CD4-positive, alpha-beta memory T cell (primary cell): ENCODE measurements at regions not wholly inside any gene's neighbourhood (a gene's known extent, or its start where the extent isn't known, plus 50 kb on each side); places are given as distances from the start of the nearest gene placed in this dataset.

Experiments used
- CTCF ChIA-PET: fragments of 350-600 bp; sonication (Branson Sonifier 250); formaldehyde crosslinking; loops from one replicate; lab custom pipeline; 2021; ENCODE audit warnings: inconsistent platforms; ENCODE audit not compliant: partially characterized antibody; lab: Charles Lee
- POLR2A ChIA-PET: fragments of 350-600 bp; sonication (Branson Sonifier 250); formaldehyde crosslinking; loops from one replicate; lab custom pipeline; 2021; ENCODE audit not compliant: partially characterized antibody; lab: Charles Lee
- DNase-seq, 5 donors: peaks; one replicate each; pipeline versions ENCODE4 v3.0.0 to v3.0.0-alpha.2; 2020 to 2022; ENCODE audit warnings: mixed read lengths in 1 of 5
- H3K27ac ChIP-seq: one replicate; pipeline ENCODE4 v1.7.0; 2013; ENCODE audit warnings: low read depth, low read length
- H3K27me3 ChIP-seq: 2 replicates; pipeline ENCODE4 v1.7.0; 2013; ENCODE audit warnings: mild to moderate bottlenecking, low read length, moderate library complexity; ENCODE audit not compliant: insufficient read depth
- H3K36me3 ChIP-seq: 2 replicates; pipeline ENCODE4 v1.7.0; 2013; ENCODE audit warnings: mild to moderate bottlenecking, low read length, moderate library complexity; ENCODE audit not compliant: insufficient read depth
- H3K4me1 ChIP-seq: 2 replicates; pipeline ENCODE4 v1.7.0; 2013; ENCODE audit warnings: mild to moderate bottlenecking, low read length, moderate library complexity; ENCODE audit not compliant: insufficient read depth
- H3K4me3 ChIP-seq, 2 donors: one replicate each; pipeline ENCODE4 v1.7.0; 2013; ENCODE audit warnings: low read length in 2 of 2, mild to moderate bottlenecking in 1 of 2
- H3K9me3 ChIP-seq, 2 donors: one replicate each; pipeline ENCODE4 v1.7.0; 2013; ENCODE audit warnings: low read length in 2 of 2, control low read depth in 1 of 2; ENCODE audit not compliant: control insufficient read depth in 1 of 2
- H3K27ac Mint-ChIP-seq, 7 donors: one replicate each; pipeline ENCODE4 v1.8.0; 2020 to 2021; ENCODE audit warnings: mixed read lengths in 7 of 7, mild to moderate bottlenecking in 6 of 7, inconsistent platforms in 3 of 7, moderate library complexity in 3 of 7
- H3K27me3 Mint-ChIP-seq, 2 donors: one replicate each; pipeline ENCODE4 v1.8.0; 2020 to 2021; ENCODE audit warnings: mixed read lengths in 2 of 2
- H3K36me3 Mint-ChIP-seq, 2 donors: one replicate each; pipeline ENCODE4 v1.8.0; 2020 to 2021; ENCODE audit warnings: mixed read lengths in 2 of 2, inconsistent platforms in 1 of 2, mild to moderate bottlenecking in 1 of 2
- H3K4me1 Mint-ChIP-seq, 4 donors: one replicate each; pipeline ENCODE4 v1.8.0; 2020 to 2021; ENCODE audit warnings: mixed read lengths in 4 of 4, mild to moderate bottlenecking in 1 of 4
- H3K4me3 Mint-ChIP-seq, 8 donors: one replicate each; pipeline ENCODE4 v1.8.0; 2020 to 2021; ENCODE audit warnings: mixed read lengths in 8 of 8, mild to moderate bottlenecking in 7 of 8, moderate library complexity in 6 of 8, inconsistent platforms in 3 of 8
- H3K9me3 Mint-ChIP-seq, 8 donors: one replicate each; pipeline ENCODE4 v1.8.0; 2020 to 2021; ENCODE audit warnings: mixed read lengths in 8 of 8, mild to moderate bottlenecking in 5 of 8, inconsistent platforms in 3 of 8, moderate library complexity in 1 of 8
- intact Hi-C: fragments of 100-400 bp; cut with micrococcal nuclease; formaldehyde crosslinking; loops from one replicate; pipeline ENCODE4 v1.15.1; 2023

DNA sequence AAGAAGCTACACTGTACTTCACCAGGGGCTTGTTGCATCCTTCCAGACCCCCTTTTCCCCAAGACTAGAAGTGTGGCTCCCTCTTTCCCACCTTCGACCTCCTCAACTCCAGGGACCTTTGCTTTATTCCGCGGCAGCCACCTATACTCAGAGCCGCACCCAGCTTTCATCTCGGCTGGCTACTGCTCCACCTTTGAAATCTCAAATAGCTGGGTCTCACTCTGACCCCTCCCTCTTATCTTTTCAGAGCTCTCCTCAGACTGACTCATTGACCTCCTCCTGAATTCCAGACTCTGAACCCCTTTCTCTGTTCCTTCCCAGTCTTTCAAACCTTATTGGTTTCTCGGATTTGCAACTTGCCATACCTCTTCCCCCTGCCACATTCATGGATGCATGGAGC is 144.7 kb upstream of the JUN start:
- intact Hi-C loops = no loop called here
- Mint-ChIP-seq H3K4me3 (no peak overlapping the region), H3K27me3 (peaks cover 0 to 2% of the 10 kb centered on the region in 2 donors), H3K9me3 (no peaks in the 10 kb centered on the region), H3K36me3 (no peaks in the 10 kb centered on the region), H3K27ac (no peak overlapping the region), H3K4me1 (peaks cover 20 to 38% (median 32%) of the 10 kb centered on the region in 4 donors)
- Histone ChIP-seq H3K9me3 (no peaks in the 10 kb centered on the region), H3K4me3 (no peak overlapping the region), H3K36me3 (no peaks in the 10 kb centered on the region), H3K4me1 (peaks cover 26% of the 10 kb centered on the region), H3K27ac (no peak overlapping the region), H3K27me3 (no peaks in the 10 kb centered on the region)
- ChIA-PET CTCF (interaction anchor here (0.8 to 2.4 kb wide), 2 partner anchors 14 to 147 kb away, joined by 3 to 6 read pairs; no protein-coding TSS in a partner anchor), POLR2A (interaction anchor here (2.1 kb wide), 1 partner anchor 13 kb away, joined by 8 read pairs; no protein-coding TSS in a partner anchor)
- no peak for DNase-seq

DNA sequence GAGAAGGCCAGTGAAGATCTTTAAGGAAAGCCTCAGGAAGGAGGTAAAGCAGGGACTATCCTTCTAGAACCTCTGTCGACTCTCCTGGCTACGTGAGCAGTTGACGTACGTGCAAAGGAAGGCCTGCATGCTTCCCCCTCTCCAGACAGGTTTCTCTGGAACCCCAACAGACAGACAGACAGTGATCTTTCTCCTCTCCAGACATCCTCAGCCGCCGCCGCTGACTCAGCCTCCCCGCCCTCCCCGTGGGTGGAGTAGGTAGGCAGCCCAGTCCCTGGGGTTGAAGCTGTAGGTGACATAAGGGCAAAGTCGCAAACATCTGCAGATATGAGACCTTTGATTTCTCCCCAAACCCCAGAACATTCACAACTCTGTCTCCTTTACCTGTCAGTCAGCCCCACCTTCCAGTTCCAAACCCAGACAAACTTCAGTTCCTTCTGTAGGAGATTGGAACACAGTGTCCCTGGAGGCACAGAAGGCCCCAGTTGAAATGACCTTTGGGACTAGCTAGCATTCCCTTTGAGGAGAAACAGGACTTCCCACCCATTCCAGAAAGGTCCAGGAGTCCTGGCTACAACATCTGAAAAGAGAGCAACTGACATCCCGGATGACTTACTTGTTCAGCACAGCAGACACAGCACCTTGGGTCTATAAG is 146.0 kb upstream of the JUN start:
- ChIA-PET POLR2A (interaction anchor here (1.2 kb wide), 1 partner anchor 12 kb away, joined by 4 read pairs; no protein-coding TSS in a partner anchor), CTCF (interaction anchor here (2.4 kb wide), 1 partner anchor 12 kb away, joined by 6 read pairs; no protein-coding TSS in a partner anchor)
- Mint-ChIP-seq H3K27me3 (peaks cover 0 to 2% of the 10 kb centered on the region in 2 donors), H3K27ac (peak overlapping the region in 1 of 7 donors; percentile 13), H3K9me3 (peaks cover 0 to 2% (median 0%) of the 10 kb centered on the region in 8 donors), H3K4me3 (peak overlapping the region in 3 of 8 donors; percentile 42 to 51 (median 46)), H3K36me3 (no peaks in the 10 kb centered on the region), H3K4me1 (peaks cover 25 to 41% (median 36%) of the 10 kb centered on the region in 4 donors)
- H3K27ac ChIP-seq = no peak overlapping the region
- DNase-seq = peak in 2 of 5 donors; percentile 18 to 72
- no peak overlapping the region for H3K4me3 ChIP-seq
- no peaks in the 10 kb centered on the region for H3K36me3 ChIP-seq
- no peaks in the 10 kb centered on the region for H3K9me3 ChIP-seq
- no peaks in the 10 kb centered on the region for H3K27me3 ChIP-seq
- peaks cover 28% of the 10 kb centered on the region for H3K4me1 ChIP-seq
- intact Hi-C loops = no loop called here

DNA sequence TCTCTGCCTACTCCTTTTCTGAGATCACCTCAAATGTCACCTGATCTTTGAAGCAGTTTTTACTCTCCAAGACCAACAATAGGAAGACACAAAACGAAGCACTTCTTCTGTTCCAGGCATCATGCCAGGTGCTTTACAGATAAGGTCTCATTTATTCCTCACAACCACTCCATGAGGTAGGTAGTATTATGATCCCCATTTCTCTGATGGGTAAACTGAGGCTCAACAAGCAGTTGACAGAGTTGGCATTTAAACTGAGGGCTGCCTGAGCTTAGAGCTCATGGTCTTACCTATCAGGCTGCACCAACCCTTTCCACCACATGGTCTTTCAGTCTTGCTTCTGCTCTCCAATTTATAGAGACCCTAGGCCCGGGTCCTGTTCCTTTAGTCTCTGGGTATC is 147.2 kb upstream of the JUN start:
- POLR2A ChIA-PET = interaction anchor here (1.1 to 1.2 kb wide), 2 partner anchors 11 to 147 kb away, joined by 3 to 4 read pairs; partner anchors contain the start of gene JUN
- Mint-ChIP-seq H3K27ac (no peak overlapping the region), H3K4me3 (no peak overlapping the region), H3K36me3 (no peaks in the 10 kb centered on the region), H3K4me1 (peaks cover 25 to 41% (median 36%) of the 10 kb centered on the region in 4 donors), H3K27me3 (peaks cover 0 to 2% of the 10 kb centered on the region in 2 donors), H3K9me3 (peaks cover 0 to 2% (median 0%) of the 10 kb centered on the region in 8 donors)
- Histone ChIP-seq H3K4me1 (peaks cover 28% of the 10 kb centered on the region), H3K9me3 (no peaks in the 10 kb centered on the region), H3K36me3 (no peaks in the 10 kb centered on the region), H3K27me3 (no peaks in the 10 kb centered on the region), H3K27ac (no peak overlapping the region), H3K4me3 (no peak overlapping the region)
- intact Hi-C loops = no loop called here
- CTCF ChIA-PET = interaction anchor here (0.8 to 1.5 kb wide), 2 partner anchors 10 to 11 kb away, joined by 3 to 4 read pairs; no protein-coding TSS in a partner anchor
- no peak for DNase-seq

DNA sequence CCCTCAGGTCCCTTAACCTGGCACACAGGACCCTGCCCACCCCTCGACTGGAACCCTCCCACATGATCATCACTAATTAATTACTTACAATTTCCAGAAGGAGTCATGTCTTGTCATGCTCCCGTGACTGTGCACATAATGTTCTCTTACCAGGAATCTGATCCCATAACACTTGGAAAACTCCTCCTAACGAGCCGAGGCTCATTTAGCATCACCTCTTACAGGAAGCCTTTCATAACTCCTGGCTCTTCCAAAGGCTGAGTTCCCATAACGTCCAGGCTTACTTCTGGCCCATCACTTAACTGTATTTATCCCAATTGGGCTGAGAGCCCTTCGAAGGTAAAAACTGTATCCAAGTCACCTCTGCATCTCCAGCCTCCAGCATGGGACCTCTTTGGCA is 147.9 kb upstream of the JUN start:
- peaks cover 0 to 2% (median 0%) of the 10 kb centered on the region in 8 donors for H3K9me3 Mint-ChIP-seq
- Histone ChIP-seq H3K4me3 (no peak overlapping the region), H3K9me3 (no peaks in the 10 kb centered on the region), H3K27me3 (no peaks in the 10 kb centered on the region), H3K4me1 (peaks cover 28% of the 10 kb centered on the region), H3K27ac (no peak overlapping the region), H3K36me3 (no peaks in the 10 kb centered on the region)
- no peak overlapping the region for H3K4me3 Mint-ChIP-seq
- DNase-seq = no peak
- ChIA-PET POLR2A (interaction anchor here (1.1 to 1.9 kb wide), 2 partner anchors 10 to 148 kb away, joined by 3 to 11 read pairs; partner anchors contain the start of gene JUN), CTCF (interaction anchor here (1.5 kb wide), 1 partner anchor 10 kb away, joined by 4 read pairs; no protein-coding TSS in a partner anchor)
- peaks cover 25 to 41% (median 37%) of the 10 kb centered on the region in 4 donors for H3K4me1 Mint-ChIP-seq
- peaks cover 0 to 2% of the 10 kb centered on the region in 2 donors for H3K27me3 Mint-ChIP-seq
- intact Hi-C loops = no loop called here
- H3K27ac Mint-ChIP-seq = peak overlapping the region in 1 of 7 donors; percentile 4
- no peaks in the 10 kb centered on the region for H3K36me3 Mint-ChIP-seq

DNA sequence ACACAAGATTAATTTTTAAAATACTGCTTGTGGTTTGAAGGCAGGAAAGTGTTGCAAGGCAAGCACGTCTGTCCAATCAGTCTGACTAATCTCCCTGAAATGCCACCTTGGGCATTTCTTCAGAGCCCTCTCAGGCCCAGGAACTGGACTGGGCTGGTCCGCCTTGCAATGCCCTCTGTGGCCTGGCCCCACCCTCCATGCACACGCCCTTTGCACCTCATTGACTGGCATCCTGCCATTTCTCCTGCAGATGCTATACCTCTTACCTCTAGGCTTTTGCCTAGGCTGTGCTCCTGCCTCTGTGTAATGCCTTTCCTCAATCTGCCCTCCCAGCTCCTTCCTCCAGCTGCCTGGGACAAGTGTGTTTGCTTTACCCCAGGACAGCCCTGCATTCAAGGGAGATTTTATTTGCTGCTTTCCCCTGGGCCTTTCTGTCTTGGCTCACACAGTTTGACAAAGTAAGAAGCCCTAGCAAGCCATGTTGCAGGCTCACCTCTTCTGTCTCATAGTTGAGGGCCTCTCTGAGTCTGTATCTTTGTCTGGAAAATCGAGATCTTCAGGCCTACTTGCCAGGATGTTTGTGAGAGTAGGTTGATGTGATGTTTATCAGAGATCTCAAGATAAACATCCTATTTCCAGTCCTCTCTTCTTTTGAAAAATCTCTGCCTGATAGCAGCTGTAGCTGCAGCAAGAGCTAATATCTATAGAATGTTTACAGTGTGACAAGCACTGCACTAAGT is 149.2 kb upstream of the JUN start:
- intact Hi-C loops = no loop called here
- Mint-ChIP-seq H3K36me3 (no peaks in the 10 kb centered on the region), H3K9me3 (peaks cover 0 to 2% (median 0%) of the 10 kb centered on the region in 8 donors), H3K27me3 (peaks cover 0 to 2% of the 10 kb centered on the region in 2 donors), H3K27ac (peak overlapping the region in 1 of 7 donors; percentile 38), H3K4me1 (peaks cover 27 to 44% (median 37%) of the 10 kb centered on the region in 4 donors), H3K4me3 (peak overlapping the region in 1 of 8 donors; percentile 31)
- H3K4me3 ChIP-seq = no peak overlapping the region
- H3K36me3 ChIP-seq = no peaks in the 10 kb centered on the region
- H3K27me3 ChIP-seq = no peaks in the 10 kb centered on the region
- H3K9me3 ChIP-seq = no peaks in the 10 kb centered on the region
- peak in 2 of 5 donors; percentile 18 to 22 for DNase-seq
- peaks cover 28% of the 10 kb centered on the region for H3K4me1 ChIP-seq
- H3K27ac ChIP-seq = no peak overlapping the region
- POLR2A ChIA-PET = interaction anchor here (1.9 kb wide), 1 partner anchor 9 kb away, joined by 11 read pairs; no protein-coding TSS in a partner anchor
- CTCF ChIA-PET = interaction anchor here (0.5 to 1.5 kb wide), 3 partner anchors 9 to 97 kb away, joined by 3 to 4 read pairs (median 4); no protein-coding TSS in a partner anchor

DNA sequence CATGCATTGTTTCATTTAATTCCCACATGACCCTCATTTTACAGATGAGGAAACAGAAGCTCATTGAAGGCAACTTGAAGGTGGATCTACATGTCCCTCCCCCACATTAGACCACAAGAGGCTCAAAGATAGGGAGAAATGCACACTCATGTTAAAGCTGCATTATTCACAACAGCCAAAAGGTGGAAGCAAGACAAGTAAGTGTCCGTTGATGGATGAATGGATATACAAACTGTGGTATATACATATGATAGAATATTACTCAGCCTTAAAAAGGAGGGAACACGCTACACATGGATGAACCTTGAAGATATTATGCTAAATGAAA is 149.7 kb upstream of the JUN start:
- Mint-ChIP-seq H3K27ac (no peak overlapping the region), H3K27me3 (peaks cover 0 to 2% of the 10 kb centered on the region in 2 donors), H3K36me3 (no peaks in the 10 kb centered on the region), H3K4me3 (no peak overlapping the region), H3K9me3 (peaks cover 0 to 2% (median 0%) of the 10 kb centered on the region in 8 donors), H3K4me1 (peaks cover 27 to 45% (median 37%) of the 10 kb centered on the region in 4 donors)
- ChIA-PET POLR2A (interaction anchor here (1.9 kb wide), 1 partner anchor 8 kb away, joined by 11 read pairs; no protein-coding TSS in a partner anchor), CTCF (interaction anchor here (0.6 to 1.1 kb wide), 2 partner anchors 10 to 97 kb away, joined by 4 read pairs; no protein-coding TSS in a partner anchor)
- Histone ChIP-seq H3K27me3 (no peaks in the 10 kb centered on the region), H3K27ac (no peak overlapping the region), H3K36me3 (no peaks in the 10 kb centered on the region), H3K4me1 (peaks cover 28% of the 10 kb centered on the region), H3K9me3 (no peaks in the 10 kb centered on the region), H3K4me3 (no peak overlapping the region)
- intact Hi-C loops = no loop called here
- DNase-seq = no peak
